ENCODE measurements at regions not wholly inside any gene's neighbourhood (a gene's known extent, or its start where the extent isn't known, plus 50 kb on each side); places are given as distances from the start of the nearest gene placed in this dataset.

GRCh38 chr2:192645811-192646598 lies 451.3 kb upstream of the TMEFF2 start:
- Histone ChIP-seq H3K56ac (replicated peaks; ENCODE audit: insufficient read length, low read depth, low read length) (no peak overlapping the region), H3K36me3 (ENCODE audit: control insufficient read depth in 2 of 4, insufficient read depth in 4 of 4, low read length in 3 of 4) (no peaks in the 10 kb centered on the region), H4K91ac (replicated peaks; ENCODE audit: insufficient read length, low read length) (no peak overlapping the region), H2BK5ac (ENCODE audit: low read depth, low read length) (no peak overlapping the region), H3K79me2 (ENCODE audit: control insufficient read depth in 1 of 2, insufficient read depth in 2 of 2, low read length in 2 of 2) (no peaks in the 10 kb centered on the region), H2BK20ac (ENCODE audit: low read length) (no peak overlapping the region), H2AFZ (ENCODE audit: low read length) (no peak overlapping the region), H4K20me1 (replicated peaks in 1 of 2; ENCODE audit: control insufficient read depth in 1 of 2, insufficient read depth in 2 of 2, low read length in 2 of 2) (no peaks in the 10 kb centered on the region), H3K4me3 (ENCODE audit: extremely low read depth in 1 of 4, insufficient read depth in 2 of 4, low read depth in 3 of 4, low read length in 4 of 4) (no peak overlapping the region), H3K4me1 (replicated peaks in 1 of 4; ENCODE audit: control insufficient read depth in 3 of 4, insufficient read depth in 4 of 4, low read length in 3 of 4) (no peaks in the 10 kb centered on the region), H4K5ac (ENCODE audit: insufficient read length, low read depth, low read length) (no peak overlapping the region), H4K8ac (ENCODE audit: extremely low read depth, insufficient read depth, low read length) (no peak overlapping the region), H3K14ac (ENCODE audit: insufficient read length) (no peak overlapping the region), H2BK15ac (ENCODE audit: low read length) (no peak overlapping the region), H2AK5ac (ENCODE audit: low read depth, low read length) (no peak overlapping the region), H3K9ac (replicated peaks in 1 of 4; ENCODE audit: extremely low read depth in 1 of 4, low read depth in 3 of 4, low read length in 3 of 4) (no peak overlapping the region), H3K23ac (ENCODE audit: insufficient read length) (no peak overlapping the region), H3K23me2 (ENCODE audit: low read depth, low read length) (no peaks in the 10 kb centered on the region), H3K27me3 (replicated peaks in 1 of 4; ENCODE audit: control insufficient read depth in 3 of 4, extremely low read depth in 1 of 4, insufficient read depth in 3 of 4, low read length in 3 of 4) (no peaks in the 10 kb centered on the region), H2BK120ac (replicated peaks; ENCODE audit: low read depth, low read length) (no peak overlapping the region), H3K4ac (replicated peaks; ENCODE audit: insufficient read length, low read depth, low read length) (no peak overlapping the region), H2BK12ac (ENCODE audit: low read depth, low read length) (no peak overlapping the region), H3K79me1 (ENCODE audit: low read depth, low read length) (no peaks in the 10 kb centered on the region), H3K18ac (ENCODE audit: extremely low read depth, low read length) (no peak overlapping the region), H3K4me2 (ENCODE audit: insufficient read depth in 1 of 2, low read depth in 2 of 2, low read length in 2 of 2) (no peak overlapping the region), H3K27ac (ENCODE audit: low read depth, low read length) (no peak overlapping the region), H3K9me3 (ENCODE audit: insufficient read depth in 2 of 2, low read depth in 1 of 2, low read length in 1 of 2) (no peaks in the 10 kb centered on the region)
- no peak for FAIRE-seq
- no peak for DNase-seq (ENCODE audit: low read depth in 1 of 2, low spot score in 2 of 2)
- 94% methylated on average over 6 of the region's 6 CpGs; no CpG with 5 or more reads in 1 of the 2 experiments for WGBS, 2 experiments (ENCODE audit: extremely low coverage in 1 of 2, insufficient coverage in 1 of 2, insufficient read length in 1 of 2, insufficient replicate concordance in 2 of 2, low coverage in 1 of 2, low lambda C conversion rate in 2 of 2, missing lambda C conversion rate in 1 of 2)
- TF ChIP-seq E2F6 (IDR thresholded peaks at IDR 0.05), result no peak
- ChIA-PET CTCF (ENCODE audit: partially characterized antibody) (no interaction called here), POLR2A (ENCODE audit: partially characterized antibody) (no interaction called here)
